WTC11 (cell line): ENCODE measurements at regions not wholly inside any gene's neighbourhood (a gene's known extent, or its start where the extent isn't known, plus 50 kb on each side); places are given as distances from the start of the nearest gene placed in this dataset.

ENCODE experiments used
- ATAC-seq: fragments of 200-7000 bp; cut with Tn5 transposase; 2 replicates; pipeline ENCODE4 v1.10.0; 2021; ENCODE audit warnings: mild to moderate bottlenecking, moderate library complexity
- CTCF ChIA-PET: fragments of 300-600 bp; sonication (Branson Sonifier 250); formaldehyde crosslinking; loops from one replicate; lab custom pipeline; 2021; ENCODE audit warnings: antibody characterized with exemption; lab: Charles Lee
- POLR2A ChIA-PET: fragments of 350-600 bp; sonication (Branson Sonifier 250); formaldehyde crosslinking; loops from one replicate; lab custom pipeline; 2021; ENCODE audit warnings: antibody characterized with exemption; lab: Charles Lee
- DNase-seq: peaks from one replicate; pipeline ENCODE4 v3.0.0; 2021; ENCODE audit warnings: low spot score
- H3K27ac Mint-ChIP-seq: 2 replicates; pipeline ENCODE4 v1.8.0; 2021; ENCODE audit warnings: mixed read lengths
- H3K27me3 Mint-ChIP-seq: 2 replicates; pipeline ENCODE4 v1.8.0; 2021; ENCODE audit warnings: low read depth, mild to moderate bottlenecking, moderate library complexity, mixed read lengths
- H3K36me3 Mint-ChIP-seq: 2 replicates; pipeline ENCODE4 v1.8.0; 2021; ENCODE audit warnings: mixed read lengths
- H3K4me1 Mint-ChIP-seq: 2 replicates; pipeline ENCODE4 v1.8.0; 2022; ENCODE audit warnings: mixed read lengths
- H3K4me3 Mint-ChIP-seq: 2 replicates; pipeline ENCODE4 v1.8.0; 2021; ENCODE audit warnings: mild to moderate bottlenecking, moderate library complexity, mixed read lengths
- H3K9me3 Mint-ChIP-seq: 2 replicates; pipeline ENCODE4 v1.8.0; 2021; ENCODE audit warnings: mixed read lengths
- ATF6 ChIP-seq: sonication (generic); formaldehyde crosslinking; IDR thresholded peaks from 2 replicates; pipeline ENCODE4 v1.8.1; 2023; ENCODE audit warnings: mild to moderate bottlenecking, missing genetic modification reagents
- E2F4 ChIP-seq: sonication (generic); formaldehyde crosslinking; IDR thresholded peaks from 2 replicates; pipeline ENCODE4 v1.8.1; 2022; ENCODE audit warnings: low read depth, mild to moderate bottlenecking, moderate library complexity, missing genetic modification reagents, borderline replicate concordance
- ESRRA ChIP-seq: sonication (generic); formaldehyde crosslinking; IDR thresholded peaks from 2 replicates; pipeline ENCODE4 v1.8.1; 2022; ENCODE audit warnings: mild to moderate bottlenecking, missing genetic modification reagents, borderline replicate concordance
- FOXP4 ChIP-seq: sonication (generic); formaldehyde crosslinking; IDR thresholded peaks from 2 replicates; pipeline ENCODE4 v1.8.0; 2022; ENCODE audit warnings: mild to moderate bottlenecking, missing genetic modification reagents
- GTF2I ChIP-seq: fragments of 250-450 bp; sonication (Bioruptor Pico); conservative IDR thresholded peaks from 2 replicates; pipeline ENCODE4 v1.4.0; 2021; ENCODE audit warnings: mild to moderate bottlenecking
- JUN ChIP-seq: sonication (generic); formaldehyde crosslinking; IDR thresholded peaks from 2 replicates; pipeline ENCODE4 v1.8.0; 2023; ENCODE audit warnings: mild to moderate bottlenecking, missing genetic modification reagents
- MYBL2 ChIP-seq: sonication (generic); formaldehyde crosslinking; IDR thresholded peaks from 2 replicates; pipeline ENCODE4 v1.8.1; 2023; ENCODE audit warnings: mild to moderate bottlenecking, moderate library complexity, missing genetic modification reagents
- NR3C1 ChIP-seq: sonication (generic); formaldehyde crosslinking; conservative IDR thresholded peaks from 2 replicates; pipeline ENCODE4 v1.8.1; 2023; ENCODE audit warnings: low read depth, mild to moderate bottlenecking, missing genetic modification reagents
- TEAD1 ChIP-seq: sonication (generic); formaldehyde crosslinking; IDR thresholded peaks from 2 replicates; pipeline ENCODE4 v1.8.0; 2022; ENCODE audit warnings: mild to moderate bottlenecking, missing genetic modification reagents
- ZNF138 ChIP-seq: sonication (generic); formaldehyde crosslinking; conservative IDR thresholded peaks from 2 replicates; pipeline ENCODE4 v1.8.1; 2022; ENCODE audit warnings: mild to moderate bottlenecking, moderate library complexity, missing genetic modification reagents
- ZNF281 ChIP-seq: sonication (generic); formaldehyde crosslinking; IDR thresholded peaks from 2 replicates; pipeline ENCODE4 v1.8.0; 2023; ENCODE audit warnings: mild to moderate bottlenecking, missing genetic modification reagents
- ZSCAN18 ChIP-seq: fragments of 250-450 bp; sonication (Bioruptor Pico); IDR thresholded peaks from 2 replicates; pipeline ENCODE4 v2.1.2; 2022; ENCODE audit warnings: mild to moderate bottlenecking, moderate library complexity

GRCh38 chr10:21191512-21191911, 294.4 kb upstream of the NEBL start:
- ChIA-PET CTCF (no interaction called here), POLR2A (no interaction called here)
- TF ChIP-seq FOXP4 (CRISPR knock-in tag) (no peak), MYBL2 (CRISPR knock-in tag) (no peak), TEAD1 (CRISPR knock-in tag) (no peak), ESRRA (CRISPR knock-in tag) (no peak), JUN (CRISPR knock-in tag) (no peak), NR3C1 (no peak), ATF6 (no peak), E2F4 (no peak), ZNF281 (CRISPR knock-in tag) (no peak)
- no peaks in the 10 kb centered on the region for H3K4me1 Mint-ChIP-seq
- H3K4me3 Mint-ChIP-seq: no peak overlapping the region
- ATAC-seq: no peak
- H3K27me3 Mint-ChIP-seq: no peaks in the 10 kb centered on the region
- no peak overlapping the region for H3K27ac Mint-ChIP-seq
- H3K36me3 Mint-ChIP-seq: peaks cover 12% of the 10 kb centered on the region; the same call in 1 of the 2 replicates
- peaks cover 10% of the 10 kb centered on the region for H3K9me3 Mint-ChIP-seq
- DNase-seq: no peak

- ChIA-PET POLR2A (no interaction called here), CTCF (no interaction called here)
- Mint-ChIP-seq H3K9me3 (peaks cover 16% of the 10 kb centered on the region), H3K36me3 (peaks cover 15% of the 10 kb centered on the region), H3K4me3 (no peak overlapping the region), H3K4me1 (peaks cover 8% of the 10 kb centered on the region), H3K27ac (no peak overlapping the region), H3K27me3 (no peaks in the 10 kb centered on the region)
- ATAC-seq (no peak), DNase-seq (no peak)
- no peak for TF ChIP-seq ZNF138 (CRISPR knock-in tag)
- no peak for TF ChIP-seq GTF2I (CRISPR knock-in tag)
- TF ChIP-seq, all 79 proteins: peak for 0
Observed at GRCh38 chr10:21184984-21185383, 287.9 kb upstream of the NEBL start.

- CTCF ChIA-PET: no interaction called here
- ATAC-seq: no peak
- Mint-ChIP-seq H3K9me3 (peaks cover 16% of the 10 kb centered on the region), H3K36me3 (peaks cover 13% of the 10 kb centered on the region)
- no peak for TF ChIP-seq ZSCAN18 (CRISPR knock-in tag)
- TF ChIP-seq, all 79 proteins: peak for 0
- no peak for DNase-seq
- H3K27ac Mint-ChIP-seq: no peak overlapping the region
- H3K27me3 Mint-ChIP-seq: no peaks in the 10 kb centered on the region
- peaks cover 8% of the 10 kb centered on the region for H3K4me1 Mint-ChIP-seq
- H3K4me3 Mint-ChIP-seq: no peak overlapping the region
- POLR2A ChIA-PET: no interaction called here
Observed at GRCh38 chr10:21184216-21184615, 287.1 kb upstream of the NEBL start.
